Myocyte (in vitro differentiated cells): ENCODE measurements at regions not wholly inside any gene's neighbourhood (a gene's known extent, or its start where the extent isn't known, plus 50 kb on each side); places are given as distances from the start of the nearest gene placed in this dataset.
A peak's percentile ranks its signal among the peaks of the same experiment; 100 is the strongest.
"Not testable (repeated sequence)": the region's sequence is repeated elsewhere in the genome, so short reads cannot be mapped to it uniquely, and the experiment has no call there.

Experiments used
- DNase-seq: peaks from one replicate; pipeline ENCODE4 v3.0.0-alpha.2; 2012; ENCODE audit warnings: low read depth

DNA sequence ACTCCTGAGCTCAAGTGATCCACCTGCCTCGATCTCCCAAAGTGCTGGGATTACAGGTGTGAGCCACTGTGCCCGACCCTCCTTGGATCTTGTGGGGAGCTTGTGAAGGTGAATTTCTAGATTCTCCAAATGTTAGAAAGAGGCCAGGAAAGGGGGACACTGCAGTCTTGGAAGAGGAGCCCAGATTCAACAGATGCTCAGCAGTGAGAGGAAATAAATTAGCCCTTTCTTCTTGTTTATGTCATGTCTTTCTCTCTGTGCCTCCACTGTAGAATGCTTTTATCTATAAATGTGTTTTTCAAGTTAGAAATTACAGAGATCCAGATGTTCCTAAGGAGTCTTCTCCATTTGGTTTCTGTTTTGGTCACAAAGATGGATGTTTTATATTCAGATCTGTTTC, 346.6 kb upstream of the KAZN start:
- no peak for DNase-seq

DNA sequence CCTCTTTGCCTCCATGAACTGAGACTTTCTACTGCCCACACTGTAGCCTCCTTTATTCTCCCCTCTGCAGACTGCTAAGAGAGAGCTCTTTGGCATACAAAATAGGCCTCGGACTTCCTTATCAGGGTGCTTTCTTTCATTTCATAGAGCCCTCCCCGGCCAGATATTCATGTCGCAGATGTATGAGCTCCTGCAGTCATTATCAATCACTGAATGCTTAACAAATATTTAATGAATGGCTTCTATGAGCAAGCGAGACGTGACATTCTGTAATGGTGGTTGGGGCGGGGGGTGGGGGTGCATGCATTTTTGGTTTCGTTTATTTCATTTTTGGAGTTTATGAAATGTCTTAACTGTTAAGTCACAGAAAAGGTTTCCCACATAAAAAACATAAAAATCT, 344.8 kb upstream of the KAZN start:
- no peak for DNase-seq

DNA sequence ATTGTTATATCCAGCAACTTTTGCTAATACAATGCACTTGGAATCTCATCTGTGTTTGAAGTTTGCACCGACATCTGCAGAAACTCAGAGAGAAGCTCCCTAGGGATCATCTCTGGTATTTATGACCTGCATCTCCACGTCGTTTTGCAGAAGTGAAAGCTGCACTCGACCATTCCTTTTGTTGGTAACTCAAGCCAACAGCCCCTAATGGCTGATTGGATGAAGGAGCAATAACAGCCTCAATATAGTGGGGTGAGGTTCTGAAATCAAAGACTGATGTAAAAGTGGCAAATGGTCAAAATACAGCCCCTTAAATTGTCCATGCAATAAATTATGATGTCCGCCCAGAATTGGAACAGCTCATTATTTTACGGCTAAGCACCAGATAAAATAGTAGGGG, 344.2 kb upstream of the KAZN start:
- no peak for DNase-seq

DNA sequence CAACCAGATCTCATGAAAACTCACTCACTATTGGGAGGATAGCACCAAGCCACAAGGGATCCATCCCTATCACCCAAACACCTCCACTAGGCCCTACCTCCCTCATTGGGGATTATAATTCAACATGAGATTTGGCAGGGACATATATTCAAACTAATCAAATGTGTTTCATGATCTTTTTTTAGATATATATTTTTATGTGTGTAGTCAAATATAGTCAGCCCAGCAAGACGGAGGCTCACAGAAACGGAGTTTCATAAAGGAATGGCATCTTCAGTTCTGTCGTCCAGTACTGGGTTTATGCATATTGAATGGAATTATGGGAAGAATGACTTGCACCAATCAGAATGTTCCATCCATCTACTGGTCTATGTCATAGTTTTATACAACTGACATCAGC, 343.3 kb upstream of the KAZN start:
- DNase-seq = no peak

DNA sequence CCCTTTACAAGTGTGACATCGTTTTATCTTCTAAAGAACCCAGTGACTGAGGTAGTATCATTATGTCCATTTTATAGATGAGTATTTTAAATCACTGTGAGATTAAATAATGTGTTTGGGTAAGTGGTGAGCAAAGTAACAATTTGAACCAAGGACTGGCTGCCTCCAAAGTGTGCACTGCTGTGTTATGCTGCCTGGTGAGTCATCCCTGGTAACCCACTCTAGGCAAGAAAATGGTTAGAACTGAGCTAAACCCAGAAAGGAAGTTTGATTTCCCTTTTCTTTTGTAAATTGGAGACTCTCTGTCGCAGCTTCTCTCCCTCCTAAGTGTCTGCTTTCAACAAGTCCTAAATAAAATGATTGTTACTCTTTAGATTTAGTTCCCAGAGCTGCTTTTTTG, 342.8 kb upstream of the KAZN start:
- no peak for DNase-seq

DNA sequence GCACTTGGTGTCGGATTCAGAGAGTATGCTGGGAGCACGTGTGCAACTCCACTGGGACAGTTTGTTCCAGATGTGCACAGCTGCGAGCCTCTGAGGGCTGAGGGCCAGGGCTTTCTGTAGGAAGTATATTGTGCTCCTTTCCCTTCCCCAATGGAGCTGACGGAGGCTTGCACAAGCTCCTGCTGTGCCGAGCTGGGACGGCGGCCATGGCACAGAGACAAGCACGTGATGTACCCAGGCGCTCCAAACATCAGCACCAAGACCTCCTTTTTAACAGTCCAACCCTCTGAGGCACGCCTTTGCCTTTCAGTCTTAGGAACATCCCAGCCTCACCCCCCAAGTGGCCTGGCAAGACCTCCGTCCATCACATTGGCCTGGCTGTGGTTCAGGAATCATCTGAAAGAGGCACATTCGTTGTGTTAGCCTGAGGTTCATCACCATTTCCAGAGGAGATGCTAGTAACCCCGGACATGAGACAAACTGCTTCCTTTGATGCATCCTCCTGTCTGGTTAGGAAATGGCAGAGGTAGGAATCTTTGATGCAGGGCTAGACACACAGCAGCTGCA, 339.2 kb upstream of the KAZN start:
- DNase-seq = no peak

DNA sequence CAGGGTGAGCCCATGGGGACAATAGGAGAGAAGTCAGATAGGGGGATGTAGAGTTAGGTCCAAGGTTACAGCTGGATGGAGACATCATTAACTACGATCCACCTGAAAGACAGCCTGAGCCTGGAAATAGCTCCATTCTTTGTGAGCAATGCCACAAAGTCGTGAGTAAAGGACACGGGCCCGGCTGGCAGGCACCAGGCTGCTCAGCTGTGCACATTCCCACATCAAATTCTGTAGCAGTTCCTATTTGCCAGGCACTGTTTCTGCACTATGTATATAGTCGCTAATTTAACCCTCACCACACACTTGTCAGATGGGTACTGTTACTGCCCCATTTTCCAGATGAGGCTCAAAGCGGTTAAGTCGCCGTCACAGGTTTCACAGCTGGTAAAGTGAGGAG, 338.0 kb upstream of the KAZN start:
- no peak for DNase-seq

DNA sequence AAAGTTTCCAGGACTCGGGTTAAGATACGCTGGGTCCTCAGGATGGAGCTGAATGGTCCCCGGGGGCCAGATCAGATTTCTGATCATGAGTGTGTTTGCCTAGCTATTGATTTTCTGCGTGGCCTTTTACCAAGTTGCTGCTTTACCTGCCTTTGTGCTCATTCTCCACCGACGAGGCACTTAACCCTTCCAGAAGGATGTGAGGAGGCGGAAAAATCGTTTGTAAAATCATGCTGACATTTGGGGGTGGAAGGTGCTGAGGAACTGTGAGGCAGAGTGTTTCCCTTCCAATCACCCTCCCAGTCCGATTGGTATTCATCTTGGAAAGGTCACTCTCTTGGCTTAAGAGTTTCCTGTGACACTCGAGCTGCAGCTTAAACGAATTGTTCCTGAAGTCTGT, 337.1 kb upstream of the KAZN start:
- no peak for DNase-seq

DNA sequence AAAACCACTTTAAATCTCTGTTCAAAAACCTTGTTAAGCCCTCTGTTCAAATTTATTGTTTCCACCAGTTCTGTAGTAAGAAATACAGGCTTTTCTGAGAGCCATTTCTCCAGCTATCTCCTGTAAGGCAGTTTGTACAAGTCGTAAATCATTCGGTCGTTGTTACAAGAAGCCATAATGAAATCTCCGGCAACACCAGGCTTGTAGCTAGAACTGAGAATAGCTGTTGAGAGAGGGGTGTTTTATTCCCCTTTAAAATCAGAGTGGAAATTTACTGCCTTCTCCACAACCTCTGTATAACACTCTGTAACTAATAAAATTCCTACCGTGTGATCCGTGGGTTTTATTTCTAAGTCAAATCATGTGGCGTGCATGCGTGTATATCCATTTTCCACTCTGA, 335.8 kb upstream of the KAZN start:
- no peak for DNase-seq

DNA sequence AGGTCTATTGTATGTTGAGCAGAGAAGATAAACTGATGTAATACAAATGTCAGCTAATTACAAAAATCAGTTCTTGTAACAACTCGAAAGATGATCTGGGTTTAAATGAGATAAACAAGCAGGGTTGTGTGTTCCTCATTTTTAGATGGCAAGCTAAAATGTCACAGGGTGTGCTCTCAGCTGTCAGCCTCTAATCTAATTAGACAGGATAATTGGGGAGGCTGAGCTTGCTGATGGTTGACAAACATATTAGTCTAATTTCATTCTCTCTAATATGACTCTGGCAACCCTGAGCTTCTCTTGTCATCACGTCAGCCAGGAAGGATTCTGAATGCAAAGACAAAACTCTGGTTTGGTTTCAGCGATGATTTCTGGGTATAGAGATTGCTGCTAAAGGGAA, 335.3 kb upstream of the KAZN start:
- no peak for DNase-seq

DNA sequence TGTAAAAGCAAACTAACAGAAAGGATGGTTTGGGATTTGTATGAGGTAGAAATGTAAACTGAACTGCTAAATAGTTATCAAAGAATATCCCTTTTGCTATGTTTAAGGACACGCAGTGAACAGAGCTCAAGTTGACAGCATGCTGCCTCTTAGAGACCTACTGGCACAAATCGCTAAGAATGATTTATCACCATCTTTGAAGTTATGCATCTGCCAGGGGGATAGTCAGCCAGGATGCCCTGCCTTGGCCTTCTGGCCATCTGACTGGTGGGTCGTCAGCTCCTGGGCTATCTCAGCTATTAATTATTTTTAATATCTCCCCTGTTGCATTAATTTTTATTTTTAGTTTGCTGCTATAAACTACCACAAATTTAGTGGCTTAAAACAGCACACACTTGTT, 334.8 kb upstream of the KAZN start:
- no peak for DNase-seq

DNA sequence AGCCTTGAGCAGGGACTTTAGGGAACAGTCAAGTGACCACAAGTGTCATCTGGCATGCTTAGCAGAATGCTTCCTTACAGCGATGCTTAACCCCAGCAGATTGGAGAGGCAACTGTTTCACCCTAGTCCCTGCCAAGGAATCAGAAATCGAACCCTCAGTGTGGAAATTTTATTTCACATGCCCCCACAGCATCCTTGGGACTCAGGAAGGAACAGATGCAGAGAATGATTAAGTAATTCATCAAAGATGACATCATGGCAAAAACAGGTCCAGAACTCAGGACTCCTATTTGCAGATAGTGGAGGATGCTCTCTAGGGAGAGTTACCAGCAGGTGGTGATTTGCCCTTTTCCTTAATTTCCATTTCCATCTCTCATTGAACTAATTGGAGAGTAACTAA, 333.0 kb upstream of the KAZN start:
- DNase-seq = peak; percentile 3

DNA sequence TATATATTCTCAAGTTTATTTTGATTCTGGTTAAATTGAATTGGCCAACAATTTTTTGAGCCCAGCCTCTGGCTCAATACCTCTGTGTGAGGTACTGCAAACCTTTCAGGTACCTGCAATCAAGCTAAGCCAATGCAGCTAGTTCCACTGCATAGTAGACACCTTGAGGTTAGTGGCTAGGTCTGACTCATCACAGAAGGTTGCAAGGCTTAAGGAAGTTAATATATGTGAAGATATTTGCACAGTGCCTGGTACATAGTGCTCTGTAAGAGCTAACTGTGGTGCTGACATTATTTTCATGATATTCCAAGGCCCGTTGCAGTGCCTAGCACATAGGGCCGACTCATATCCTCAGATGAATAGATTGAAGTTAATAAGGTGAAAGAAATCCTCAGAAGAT, 330.5 kb upstream of the KAZN start:
- no peak for DNase-seq

DNA sequence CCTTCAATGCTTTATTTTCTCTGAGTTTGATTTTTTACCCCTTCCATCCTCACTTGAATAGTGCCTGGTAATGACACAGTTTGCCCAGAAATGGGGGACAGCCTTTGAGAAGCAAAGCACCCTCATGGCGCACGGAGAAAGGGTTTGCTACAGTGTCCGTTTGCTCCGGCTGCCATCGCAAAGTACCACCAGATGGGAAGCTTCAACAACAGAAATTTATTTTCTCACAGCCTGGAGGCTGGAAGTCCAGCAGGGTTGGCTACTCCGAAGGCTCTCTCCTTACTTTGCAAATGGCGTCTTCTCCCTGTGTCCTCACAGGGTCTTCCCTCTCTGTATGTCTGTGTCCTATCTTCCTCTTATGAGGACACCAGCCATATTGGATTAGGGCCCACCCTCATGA, 327.7 kb upstream of the KAZN start:
- DNase-seq = no peak

DNA sequence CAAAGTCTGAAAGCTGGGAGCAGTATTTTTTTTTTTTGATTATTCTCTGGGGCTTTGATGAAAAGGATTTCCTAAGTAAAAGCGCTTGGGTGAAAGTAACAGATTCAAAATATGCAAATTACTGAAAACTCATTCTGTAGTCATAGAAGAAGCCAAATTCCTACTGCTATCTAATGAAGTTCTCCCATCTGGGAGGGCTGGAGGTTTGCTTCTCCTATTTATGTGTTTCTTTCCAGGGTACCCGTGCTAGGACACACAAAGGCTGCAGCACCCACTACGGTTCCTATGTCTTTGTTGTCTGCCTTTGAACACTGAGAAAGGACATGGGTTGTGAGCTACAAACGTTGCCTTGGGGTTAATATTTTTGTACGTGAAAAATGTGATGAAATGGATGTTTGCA, 324.7 kb upstream of the KAZN start:
- DNase-seq = no peak

DNA sequence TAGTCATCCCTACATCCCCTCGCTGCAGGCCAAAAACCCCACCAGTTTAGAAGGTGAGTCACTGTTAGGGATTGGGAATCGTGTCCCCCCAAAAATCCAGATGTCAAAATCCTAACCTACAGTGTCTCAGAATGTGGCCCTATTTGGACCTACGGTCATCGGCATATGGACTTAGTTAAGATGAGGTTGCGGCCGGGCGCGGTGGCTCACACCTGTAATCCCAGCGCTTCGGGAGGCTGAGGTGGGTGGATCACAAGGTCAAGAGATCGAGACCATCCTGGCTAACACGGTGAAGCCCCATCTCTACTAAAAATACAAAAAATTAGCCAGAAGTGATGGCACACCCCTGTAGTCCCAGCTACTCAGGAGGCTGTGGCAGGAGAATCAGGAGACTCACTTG, 318.6 kb upstream of the KAZN start:
- DNase-seq = not testable (repeated sequence)

DNA sequence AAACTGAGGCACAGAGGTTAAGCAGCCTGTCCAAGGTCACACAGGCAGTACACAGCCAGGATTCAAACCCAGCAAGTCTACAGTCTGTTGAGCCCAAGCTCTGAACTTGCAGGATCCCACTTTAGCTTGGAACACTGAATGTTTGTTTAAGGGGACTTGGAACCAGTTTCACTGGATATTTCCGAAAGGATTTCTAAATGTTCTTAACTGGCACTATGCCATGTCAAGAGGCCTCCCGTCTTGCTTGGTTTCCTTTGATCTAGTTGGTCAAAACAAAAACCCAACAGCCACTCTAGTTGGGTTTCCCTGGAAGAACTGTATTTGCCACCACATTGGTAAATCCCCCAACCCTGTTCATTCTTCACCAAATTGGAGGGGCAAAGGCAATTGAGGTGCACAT, 317.6 kb upstream of the KAZN start:
- DNase-seq = no peak

DNA sequence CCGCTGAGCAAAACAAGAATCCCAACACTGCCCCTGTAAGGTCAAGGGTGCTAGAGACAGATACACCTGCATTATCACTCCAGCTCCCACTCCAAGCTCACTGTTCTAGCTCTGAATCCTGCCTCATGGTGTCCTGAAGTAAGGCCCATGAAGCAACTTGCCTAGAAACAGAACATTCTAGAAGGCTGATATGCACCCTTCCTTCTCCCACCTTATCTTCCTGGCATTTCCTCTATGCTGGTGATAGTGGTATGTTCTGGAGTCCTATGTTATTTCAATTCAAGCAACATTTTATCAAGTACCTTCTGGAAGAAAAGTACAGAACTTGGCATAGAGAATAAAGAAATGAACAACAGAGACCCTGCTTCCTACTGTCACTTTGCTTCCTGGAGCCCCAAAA, 317.1 kb upstream of the KAZN start:
- DNase-seq = no peak

DNA sequence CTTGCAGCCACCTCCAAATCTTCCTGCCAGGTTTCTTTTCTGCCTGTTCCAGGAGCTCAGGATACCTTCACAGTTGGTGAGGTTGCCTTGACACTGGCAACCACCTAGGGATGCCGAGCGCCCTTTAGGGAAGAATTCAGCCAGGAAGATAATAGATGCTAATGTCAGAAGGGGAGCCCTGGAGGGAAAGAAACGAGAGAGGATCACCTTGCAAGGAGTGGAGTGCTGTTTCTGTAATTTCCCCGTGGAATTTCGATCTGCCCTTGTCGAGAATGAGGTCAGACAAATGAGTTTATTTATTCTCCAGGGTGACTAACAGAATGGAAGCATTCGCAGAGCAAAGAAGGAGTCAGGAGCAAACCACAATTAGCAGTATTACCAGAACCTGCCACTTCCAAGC, 315.8 kb upstream of the KAZN start:
- no peak for DNase-seq

DNA sequence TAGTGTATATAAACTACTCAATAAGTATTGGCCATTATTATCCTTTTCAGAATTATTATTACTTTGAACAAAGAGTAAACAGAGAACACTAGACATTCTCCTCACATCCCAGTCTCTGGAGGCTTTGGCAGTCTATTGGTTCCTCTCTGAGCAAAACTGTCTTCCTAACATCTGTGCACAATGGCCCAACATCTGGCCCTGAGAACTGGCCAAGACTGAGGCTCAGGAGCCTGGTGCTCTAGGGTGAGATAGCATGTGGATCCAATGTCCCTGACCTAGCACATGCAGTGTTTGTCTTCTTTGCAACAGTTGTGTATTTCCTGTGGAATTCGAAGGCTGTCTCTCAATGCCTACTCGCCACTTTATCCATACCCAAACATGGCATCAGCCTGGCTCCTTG, 313.2 kb upstream of the KAZN start:
- no peak for DNase-seq

DNA sequence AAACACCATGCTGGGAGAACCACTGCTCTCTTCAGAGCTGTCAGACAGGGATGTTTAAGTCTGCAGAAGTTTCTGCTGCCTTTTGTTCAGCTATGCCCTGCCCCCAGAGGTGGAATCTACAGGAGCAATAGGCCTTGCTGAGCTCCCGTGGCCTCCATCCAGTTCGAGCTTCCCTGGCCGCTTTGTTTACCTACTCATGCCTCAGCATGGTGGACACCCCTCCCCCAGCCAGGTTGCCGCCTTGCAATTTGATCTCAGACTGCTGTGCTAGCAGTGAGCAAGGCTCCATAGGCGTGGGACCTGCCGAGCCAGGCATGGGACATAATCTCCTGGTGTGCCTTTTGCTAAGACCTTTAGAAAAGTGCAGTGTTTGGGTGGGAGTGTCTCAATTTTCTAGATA, 307.3 kb upstream of the KAZN start:
- not testable (repeated sequence) for DNase-seq

DNA sequence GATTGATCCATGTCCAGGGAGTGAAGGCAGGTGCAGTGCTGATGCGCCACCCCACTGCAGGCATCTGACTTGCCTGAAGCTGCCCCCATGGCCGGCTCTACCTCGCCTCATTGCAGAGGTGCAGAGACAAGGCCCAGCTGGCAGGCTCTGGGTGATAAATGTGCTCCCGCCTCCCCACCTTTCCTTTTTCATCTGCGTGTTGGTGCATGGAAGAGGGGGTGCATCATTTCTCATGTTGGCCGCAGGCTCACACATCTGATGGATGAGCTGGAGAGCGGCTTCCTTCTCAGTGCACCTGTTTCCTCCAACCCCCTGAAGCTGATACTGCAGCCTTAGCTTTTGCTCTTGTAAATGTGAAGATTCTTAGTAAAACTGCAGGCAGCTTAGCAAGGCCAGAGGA, 306.0 kb upstream of the KAZN start:
- DNase-seq = no peak

DNA sequence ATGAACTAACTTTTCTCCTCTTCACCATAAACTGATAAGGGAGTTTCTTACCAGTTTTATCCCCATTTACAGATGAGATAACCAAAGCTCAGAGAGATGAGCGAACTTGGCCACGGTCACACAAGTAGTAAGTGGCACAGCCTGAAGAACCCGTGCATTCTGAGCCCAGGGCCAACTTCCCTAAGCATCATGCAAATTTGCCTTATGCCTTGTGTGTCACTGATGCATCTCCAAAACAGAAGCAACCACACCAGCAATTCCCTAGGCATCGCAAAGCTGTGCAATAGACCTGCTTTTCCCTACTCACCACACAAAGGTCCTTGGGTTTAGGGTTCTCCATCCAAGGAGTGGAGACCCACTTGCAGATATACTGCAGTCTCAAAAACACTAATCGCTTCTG, 304.5 kb upstream of the KAZN start:
- no peak for DNase-seq

DNA sequence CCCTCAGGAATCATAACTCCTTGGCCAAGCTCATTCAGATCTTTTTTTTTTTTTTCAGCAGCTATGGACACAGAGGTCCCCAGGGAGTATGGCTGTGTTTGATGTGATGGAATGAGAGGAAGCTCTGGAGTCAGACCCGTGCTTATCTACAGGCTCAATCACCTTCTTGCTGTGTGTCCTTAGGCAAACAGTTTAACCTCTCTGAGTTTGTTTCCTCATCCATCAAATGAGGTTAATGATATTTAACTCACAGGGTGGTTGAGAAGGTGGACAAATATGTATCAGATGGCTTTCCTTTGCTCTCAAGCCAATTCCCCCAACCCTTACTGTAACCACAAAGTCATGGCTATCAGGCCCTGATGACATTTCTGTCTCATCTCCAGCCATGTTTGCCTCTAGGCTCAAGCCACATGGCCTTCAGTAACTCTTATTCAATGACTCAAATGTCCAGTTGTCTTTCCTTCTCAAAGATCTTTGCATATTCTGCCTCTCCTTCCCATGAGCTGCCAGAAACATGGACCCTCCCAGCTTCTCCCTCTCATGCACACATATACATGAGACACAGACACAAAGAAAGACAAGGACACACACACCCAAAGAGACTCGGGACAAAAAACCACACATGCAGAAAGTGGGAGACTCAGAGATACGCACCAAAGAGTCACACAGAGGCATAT, 303.5 kb upstream of the KAZN start:
- DNase-seq = peak; percentile 21
